Mammary epithelial cell (primary cell): ENCODE measurements at regions not wholly inside any gene's neighbourhood (a gene's known extent, or its start where the extent isn't known, plus 50 kb on each side); places are given as distances from the start of the nearest gene placed in this dataset.

Source experiments
- EZH2 ChIP-seq: IDR thresholded peaks from 2 replicates; pipeline ENCODE4 v1.6.1; 2012; ENCODE audit warnings: low read length, inconsistent platforms, borderline replicate concordance
- TF ChIP-seq, protein P1 (sequence below), 2 donors: IDR thresholded peaks in 1 of 2; conservative IDR thresholded peaks in 1 of 2; 2 replicates each; pipeline ENCODE4 v1.5.1; 2011 to 2012; ENCODE audit warnings: inconsistent platforms in 2 of 2, low read length in 2 of 2, mild to moderate bottlenecking in 2 of 2, control low read depth in 1 of 2, low read depth in 1 of 2; ENCODE audit not compliant: insufficient read depth in 1 of 2; ENCODE audit errors: extremely low read depth in 1 of 2

DNA sequence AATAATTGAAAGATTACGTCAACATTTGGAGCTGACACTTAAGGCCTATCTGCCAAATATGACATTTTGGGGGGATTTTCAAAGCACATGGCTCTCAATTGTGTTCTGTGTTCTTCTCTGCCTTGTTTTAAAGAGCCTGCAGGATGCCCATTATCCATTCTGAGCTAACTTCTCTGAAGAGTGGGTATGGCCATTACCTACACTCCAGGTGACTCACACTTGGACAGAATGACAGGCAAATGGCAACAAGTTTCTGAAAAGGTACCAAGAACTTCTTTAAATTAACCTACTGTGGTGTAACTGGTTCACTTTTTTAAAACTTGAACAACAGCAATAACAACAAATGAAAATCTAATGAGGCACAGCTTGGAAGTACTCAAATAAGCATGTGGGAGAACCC lies 834.9 kb upstream of the SLC39A10 start:
- TF ChIP-seq, protein P1, sequence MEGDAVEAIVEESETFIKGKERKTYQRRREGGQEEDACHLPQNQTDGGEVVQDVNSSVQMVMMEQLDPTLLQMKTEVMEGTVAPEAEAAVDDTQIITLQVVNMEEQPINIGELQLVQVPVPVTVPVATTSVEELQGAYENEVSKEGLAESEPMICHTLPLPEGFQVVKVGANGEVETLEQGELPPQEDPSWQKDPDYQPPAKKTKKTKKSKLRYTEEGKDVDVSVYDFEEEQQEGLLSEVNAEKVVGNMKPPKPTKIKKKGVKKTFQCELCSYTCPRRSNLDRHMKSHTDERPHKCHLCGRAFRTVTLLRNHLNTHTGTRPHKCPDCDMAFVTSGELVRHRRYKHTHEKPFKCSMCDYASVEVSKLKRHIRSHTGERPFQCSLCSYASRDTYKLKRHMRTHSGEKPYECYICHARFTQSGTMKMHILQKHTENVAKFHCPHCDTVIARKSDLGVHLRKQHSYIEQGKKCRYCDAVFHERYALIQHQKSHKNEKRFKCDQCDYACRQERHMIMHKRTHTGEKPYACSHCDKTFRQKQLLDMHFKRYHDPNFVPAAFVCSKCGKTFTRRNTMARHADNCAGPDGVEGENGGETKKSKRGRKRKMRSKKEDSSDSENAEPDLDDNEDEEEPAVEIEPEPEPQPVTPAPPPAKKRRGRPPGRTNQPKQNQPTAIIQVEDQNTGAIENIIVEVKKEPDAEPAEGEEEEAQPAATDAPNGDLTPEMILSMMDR (conservative IDR thresholded peaks at IDR 0.05 in 1 of 2, IDR thresholded peaks at IDR 0.05 in 1 of 2; ENCODE audit: extremely low read depth in 1 of 2, insufficient read depth in 1 of 2, low read depth in 1 of 2, low read length in 2 of 2) = no peak
- no peak for TF ChIP-seq EZH2
